NCI-H1417 (cell line): ENCODE measurements at regions not wholly inside any gene's neighbourhood (a gene's known extent, or its start where the extent isn't known, plus 50 kb on each side); places are given as distances from the start of the nearest gene placed in this dataset.

Experiments
- DNase-seq, 3 experiments: peaks; one replicate each; lab custom pipeline; 2025; lab: John Stamatoyannopoulos, UW

DNA sequence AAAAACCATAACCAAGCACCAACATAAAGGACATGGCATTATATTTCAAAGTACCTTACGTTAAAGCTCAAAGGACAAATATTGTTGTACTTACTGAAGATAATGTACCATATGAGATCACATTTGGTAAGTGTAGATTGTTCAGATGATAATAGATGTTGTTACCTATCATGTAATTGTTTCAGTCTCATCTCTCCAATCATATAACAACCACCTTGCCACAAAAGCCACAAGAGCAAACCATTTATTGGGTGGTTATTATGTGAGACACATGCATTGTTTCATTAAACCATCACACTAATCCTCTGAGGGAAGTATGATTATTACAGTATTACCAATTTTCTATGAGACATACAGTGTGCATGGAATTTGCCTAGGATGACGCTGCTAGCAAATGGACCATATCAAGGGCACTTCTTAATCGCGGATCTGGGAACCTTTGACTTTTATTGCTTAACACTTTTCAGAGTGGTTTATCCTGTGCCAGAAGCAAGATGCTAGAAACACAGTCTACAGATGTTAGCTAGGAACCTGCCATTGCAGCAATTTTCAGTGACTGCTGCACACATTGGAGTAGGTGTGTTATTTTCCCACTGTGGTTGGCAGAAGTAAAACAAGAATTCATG is 149.8 kb upstream of the AKIRIN2 start:
- DNase-seq, result peak in 1 of 3 experiments; percentile 5

DNA sequence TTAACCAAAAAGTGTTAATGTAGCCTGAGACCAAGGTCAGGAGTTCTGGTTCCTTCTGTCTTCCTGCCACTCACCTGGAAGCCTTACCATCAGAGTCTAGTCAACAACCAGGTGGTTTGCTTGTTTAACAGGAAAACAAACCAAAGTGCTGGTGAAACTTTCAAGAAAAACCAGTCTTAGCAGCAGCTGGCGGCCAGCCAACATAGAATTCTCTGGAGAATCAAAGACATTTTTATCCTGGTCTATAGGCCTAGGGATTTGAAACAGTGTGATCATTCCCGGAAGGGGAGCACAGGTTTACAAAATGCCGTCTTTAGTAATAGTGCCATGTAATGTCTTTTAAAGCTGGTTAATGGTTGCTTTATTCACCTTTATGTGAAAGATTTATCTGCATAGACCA is 146.6 kb upstream of the AKIRIN2 start:
- DNase-seq, result no peak

DNA sequence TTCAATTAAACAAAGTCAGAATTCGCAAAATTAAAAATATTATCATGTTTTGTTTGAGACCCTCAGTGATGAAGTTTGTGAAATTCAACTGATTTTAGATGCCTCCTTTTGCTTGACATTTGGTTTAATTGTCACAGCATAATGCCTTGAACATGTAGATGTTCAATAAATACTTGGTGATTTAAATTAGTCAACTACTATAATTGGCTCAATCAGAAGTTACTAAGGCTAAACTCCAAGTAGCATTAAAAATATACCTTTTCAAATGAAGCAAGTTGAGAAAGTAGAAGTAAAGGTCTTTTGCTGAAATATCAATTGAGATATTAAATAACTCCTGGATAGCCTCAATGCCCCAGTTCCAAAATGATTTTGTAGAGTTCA is 145.8 kb upstream of the AKIRIN2 start:
- no peak for DNase-seq

DNA sequence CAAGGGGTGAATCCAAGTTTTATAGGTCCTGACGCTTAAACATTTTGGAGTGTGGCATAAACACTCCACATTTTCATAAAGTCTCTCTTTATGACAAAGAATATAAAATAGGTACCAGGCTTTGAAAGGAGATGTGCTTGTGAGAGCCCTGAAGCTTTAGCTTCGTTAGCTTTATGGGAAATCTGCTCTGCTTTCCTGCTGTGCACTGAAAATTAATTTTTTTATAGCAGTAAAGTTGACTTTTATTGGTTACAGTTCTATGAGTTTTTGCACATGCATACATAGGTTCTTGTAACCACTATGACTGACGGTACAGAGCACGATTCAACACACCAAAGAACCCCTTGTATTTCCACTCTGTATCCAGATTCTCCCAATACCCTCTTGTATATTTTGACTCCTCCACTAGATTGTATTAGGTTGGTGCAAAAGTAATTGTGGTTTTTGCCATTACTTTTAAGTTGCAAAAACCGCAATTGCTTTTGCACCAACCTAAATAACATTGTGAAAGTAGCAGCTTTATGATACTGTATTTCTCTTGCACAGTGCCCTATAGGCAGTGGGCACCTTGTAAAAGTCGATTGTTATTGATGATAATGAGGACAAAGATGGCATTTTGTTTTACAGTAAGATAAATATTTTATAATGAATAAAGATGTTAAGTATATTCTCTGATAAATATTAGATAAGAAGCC is 145.2 kb upstream of the AKIRIN2 start:
- no peak for DNase-seq

DNA sequence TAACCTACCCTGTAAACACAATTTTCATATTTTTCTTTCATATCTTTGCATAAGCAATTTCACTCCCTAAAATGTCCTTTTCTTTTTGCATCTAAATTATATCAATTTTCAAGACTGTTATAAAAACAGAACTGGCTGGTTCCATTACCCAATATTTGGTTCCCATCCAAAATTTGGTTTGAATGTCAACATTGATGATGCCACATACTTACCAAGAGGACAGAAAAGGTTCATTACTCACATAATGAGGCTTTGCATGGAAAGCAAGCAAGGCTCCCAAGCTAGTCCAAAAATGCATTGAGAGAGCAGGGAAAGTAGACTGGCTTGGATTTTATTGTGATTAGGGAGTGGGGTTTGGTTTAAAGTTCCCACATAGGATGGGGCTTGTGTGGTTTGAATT is 144.4 kb upstream of the AKIRIN2 start:
- no peak for DNase-seq

DNA sequence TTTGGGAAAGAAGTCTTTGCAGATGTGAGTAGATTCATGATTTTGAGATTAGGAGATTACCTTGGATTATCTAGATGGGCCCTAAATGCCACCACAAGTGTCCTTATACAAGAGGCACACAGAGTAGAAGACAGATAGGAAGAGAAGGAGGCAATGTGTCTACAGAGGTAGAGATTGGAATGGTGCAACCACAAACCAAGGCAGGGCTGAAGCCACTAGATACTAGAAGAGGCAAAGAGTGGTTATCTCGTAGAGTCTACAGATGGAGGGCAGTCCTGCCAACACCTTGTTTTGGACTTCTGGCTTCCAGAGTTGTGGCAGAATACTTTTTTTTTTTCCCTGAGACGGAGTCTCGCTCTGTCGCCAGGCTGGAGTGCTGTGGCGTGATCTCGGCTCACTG is 138.3 kb upstream of the AKIRIN2 start:
- DNase-seq, result no peak

DNA sequence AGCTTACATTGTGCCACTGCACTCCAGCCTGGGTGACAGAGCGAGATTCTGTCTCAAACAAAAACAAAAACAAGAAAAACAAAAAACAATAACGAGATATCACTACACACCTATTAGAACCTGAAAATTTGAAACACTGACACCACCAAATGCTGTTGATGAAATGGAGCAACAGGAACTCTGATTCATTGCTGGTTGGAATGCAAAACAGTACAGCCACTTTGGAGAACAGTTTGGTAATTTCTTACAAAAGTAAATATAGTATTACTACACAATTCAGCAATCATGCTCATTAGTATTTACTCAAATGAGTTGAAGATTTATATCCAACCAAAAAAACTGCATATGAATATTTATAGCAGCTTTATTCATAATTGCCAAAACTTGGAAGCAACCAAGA is 135.8 kb upstream of the AKIRIN2 start:
- no peak for DNase-seq

DNA sequence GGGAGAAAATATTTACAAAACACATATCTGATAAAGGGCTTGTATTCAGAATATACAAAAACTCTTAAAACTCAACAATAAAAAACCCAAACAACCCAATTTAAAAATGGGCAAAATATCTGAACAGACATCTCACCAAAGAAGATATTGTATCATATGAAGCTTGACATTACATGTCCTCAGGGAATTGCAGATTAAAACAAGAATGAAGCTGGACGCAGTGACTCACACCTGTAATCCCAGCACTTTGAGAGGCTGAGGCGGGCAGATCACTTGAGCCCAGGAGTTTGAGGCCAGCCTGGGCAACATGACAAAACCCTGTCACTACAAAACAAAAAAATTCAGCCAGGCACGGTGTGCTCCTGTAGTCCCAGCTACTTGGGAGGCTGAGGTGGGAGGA is 135.4 kb upstream of the AKIRIN2 start:
- DNase-seq, result no peak

DNA sequence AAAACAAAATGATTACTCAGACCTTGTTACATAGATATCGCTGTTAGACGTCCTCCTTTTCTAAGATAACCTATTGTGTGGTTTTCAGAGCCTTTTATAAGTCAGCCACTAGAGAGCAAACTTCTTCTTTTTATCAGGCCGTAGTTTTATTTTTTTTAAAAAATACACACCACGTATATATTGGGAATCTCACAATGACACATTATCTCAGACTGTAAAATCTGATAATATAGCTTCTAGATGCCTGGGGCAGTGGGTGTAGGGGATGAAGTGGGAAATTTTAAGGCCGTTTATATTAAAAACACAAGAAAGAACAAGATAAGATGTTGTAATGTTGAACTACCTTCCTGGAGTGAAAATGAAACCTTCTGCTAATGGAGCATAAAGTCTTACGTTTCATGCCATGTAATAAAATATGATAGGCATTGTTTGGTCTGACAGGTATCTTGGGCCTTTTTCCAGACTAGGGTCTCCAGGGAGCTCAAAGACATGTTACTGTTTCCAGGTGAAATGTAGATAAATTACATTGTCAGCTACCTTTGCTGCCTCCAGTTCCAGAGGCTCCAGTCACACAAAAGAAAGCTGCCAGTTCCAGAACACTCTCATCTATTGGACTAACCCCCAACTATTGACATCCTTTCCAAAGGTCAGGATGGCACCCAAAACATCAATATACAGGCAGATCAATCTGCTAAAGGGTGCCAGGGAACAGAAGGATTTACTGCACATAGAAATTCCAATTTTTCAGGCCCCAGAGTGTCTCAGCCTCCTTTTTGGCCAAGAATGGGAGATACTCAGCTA is 130.2 kb upstream of the AKIRIN2 start:
- DNase-seq, result peak; percentile 49 to 80 (median 72)

DNA sequence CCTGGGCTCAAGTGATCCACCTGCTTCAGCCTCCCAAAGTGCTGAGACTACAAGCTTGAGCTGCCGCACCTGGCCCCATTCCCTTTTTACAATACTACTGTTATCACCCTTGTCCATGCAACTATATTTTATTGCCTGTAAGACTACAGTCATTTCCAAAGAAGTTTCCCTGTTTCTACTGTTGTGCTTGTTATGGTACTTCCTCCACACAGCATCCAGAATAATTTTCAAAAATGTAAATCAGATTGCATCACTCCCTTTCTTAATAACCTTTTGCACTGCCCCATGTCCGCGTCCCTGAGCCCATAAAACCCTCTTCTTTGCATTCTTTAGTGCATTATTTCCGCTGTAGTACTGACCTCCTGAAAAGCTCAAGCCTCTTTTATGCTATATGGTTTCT is 128.9 kb upstream of the AKIRIN2 start:
- no peak for DNase-seq

DNA sequence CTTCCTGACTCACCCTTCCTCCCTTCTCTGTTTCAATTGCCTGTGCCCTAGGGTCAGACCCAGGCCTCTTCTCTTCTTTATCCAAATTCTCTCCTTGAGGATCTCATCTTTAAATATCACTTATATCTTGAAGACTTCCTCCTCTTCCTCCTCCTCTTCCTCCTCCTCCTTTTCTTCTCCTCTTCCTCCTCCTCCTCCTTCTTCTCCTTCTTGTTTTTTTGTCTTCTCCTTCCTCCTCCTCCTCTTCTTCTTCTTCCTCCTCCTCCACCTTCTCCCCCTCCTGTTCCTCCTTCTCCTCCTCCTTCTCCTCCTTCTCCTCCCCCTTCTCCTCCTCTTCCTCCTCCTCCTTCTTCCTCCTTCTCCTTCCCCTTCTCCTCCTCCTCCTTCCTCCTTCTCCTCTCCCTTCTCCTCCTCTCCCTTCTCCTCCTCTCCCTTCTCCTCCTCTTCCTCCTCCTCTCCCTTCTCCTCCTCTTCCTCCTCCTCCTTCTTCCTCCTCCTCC is 127.6 kb upstream of the AKIRIN2 start:
- DNase-seq, result no peak

DNA sequence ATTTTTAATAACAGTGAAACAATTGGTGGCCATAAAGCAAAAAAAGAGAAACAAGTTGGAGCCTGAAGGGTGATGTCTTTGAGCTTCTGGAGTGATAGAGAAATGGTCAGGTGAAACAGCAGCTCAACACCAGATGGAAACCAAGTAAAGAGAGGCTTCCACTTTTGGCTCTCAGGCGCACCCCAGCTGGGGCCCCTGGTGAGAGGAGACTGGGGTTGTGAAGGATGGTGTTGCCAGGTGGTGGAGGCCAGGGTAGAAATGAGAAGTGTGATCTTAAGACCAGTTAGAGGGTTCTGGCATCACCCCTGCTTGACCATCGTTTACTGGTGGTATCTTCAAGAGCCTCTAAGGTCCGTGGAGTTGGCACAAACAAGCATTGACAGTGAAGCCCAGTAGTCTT is 126.0 kb upstream of the AKIRIN2 start:
- DNase-seq, result no peak

DNA sequence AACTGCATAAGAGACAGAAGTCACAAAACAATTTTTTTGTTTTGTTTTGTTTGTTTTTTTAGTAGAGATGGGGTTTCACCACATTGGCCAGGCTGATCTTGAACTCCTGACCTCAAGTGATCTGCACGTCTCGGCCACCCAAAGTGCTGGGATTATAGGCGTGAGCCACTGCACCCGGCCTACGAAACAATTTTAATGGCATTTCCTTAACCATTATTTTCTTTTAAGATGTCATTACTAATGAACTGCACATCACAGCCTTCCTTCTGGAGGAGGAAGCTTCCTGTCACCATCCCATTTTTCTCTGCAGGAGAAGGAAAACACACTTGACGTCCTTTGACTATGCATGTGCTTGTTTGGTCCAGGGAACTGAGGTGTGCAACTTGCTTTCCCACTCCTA is 125.3 kb upstream of the AKIRIN2 start:
- no peak for DNase-seq

DNA sequence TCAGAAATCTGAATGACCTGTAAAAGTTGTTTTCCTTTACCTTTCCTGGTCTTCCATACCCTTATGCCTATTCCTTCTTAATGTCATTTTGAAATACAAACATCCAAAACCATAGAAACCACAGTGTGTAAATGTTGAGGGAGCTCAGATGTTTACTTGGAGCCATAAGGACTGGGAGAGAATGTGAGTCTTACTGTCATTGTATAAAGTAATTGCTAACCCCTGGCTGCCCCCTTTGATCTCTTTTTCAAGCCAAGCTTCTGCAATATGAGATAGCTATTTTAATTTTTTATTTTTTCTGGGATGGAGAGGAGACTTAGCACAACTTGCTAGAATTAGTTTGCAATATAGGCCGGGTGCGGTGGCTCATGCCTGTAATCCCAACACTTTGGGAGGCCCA is 124.4 kb upstream of the AKIRIN2 start:
- DNase-seq, result no peak

DNA sequence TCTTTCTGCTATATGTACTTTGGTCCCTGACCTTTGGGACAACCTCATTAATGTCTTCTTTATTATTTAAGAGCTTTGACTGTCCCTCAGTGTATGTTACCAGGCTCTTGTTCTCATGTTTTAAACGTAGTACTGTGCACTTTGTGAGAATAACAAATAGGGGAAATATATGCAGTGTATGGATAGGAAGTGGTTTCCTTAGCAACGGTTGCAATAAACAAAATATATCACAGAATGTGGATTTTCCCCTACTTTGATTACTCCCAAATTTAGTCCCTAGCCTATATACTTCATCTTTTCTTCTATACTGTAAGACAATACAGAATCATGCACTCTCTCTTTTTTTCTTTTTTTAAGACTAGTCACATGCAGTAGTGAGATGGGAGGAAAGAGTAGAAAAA is 123.8 kb upstream of the AKIRIN2 start:
- no peak for DNase-seq

DNA sequence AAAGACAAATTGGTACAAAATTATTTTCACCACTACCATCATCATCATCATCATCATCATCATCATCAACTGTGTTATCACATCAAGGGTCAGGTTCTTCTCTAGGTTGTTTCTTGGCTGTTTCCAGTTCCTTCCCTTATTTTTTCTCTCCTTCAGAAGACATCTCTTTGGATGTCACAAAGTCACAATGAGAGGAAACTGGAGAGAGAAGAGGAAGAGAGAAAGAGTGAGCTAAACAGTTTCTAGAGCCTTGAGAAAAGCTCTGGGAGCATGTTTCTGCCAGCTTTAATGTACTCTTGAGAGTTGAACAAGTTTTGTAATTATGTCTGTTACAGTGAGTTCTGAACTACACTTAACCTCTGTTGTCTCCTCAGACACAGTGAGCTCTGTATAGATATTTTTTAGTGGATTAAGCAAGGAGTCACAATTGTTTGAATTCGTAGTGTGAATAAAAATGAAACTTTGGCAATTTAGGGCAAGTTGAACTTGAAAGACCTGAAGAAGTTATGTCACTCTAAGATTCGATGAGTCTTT is 123.0 kb upstream of the AKIRIN2 start:
- DNase-seq, result no peak

DNA sequence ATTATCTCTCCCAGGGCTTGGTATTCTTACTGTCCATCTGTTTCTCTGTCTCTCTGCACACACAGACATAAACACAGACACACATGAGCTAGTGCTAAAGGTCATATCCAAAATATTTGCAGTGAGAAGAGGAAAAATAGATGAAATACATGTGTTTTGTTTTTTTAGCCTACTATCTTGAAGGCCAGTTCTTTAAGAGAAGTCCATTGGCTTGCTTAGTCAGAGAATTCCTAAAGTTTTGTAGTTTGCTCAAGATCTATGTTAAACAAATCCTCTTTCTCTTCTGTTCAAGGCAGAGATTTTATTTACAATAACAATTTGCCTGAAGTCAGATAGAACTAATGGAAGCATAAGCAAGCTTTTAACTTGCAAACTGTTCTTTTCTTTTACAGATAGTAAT is 120.0 kb upstream of the AKIRIN2 start:
- no peak for DNase-seq

DNA sequence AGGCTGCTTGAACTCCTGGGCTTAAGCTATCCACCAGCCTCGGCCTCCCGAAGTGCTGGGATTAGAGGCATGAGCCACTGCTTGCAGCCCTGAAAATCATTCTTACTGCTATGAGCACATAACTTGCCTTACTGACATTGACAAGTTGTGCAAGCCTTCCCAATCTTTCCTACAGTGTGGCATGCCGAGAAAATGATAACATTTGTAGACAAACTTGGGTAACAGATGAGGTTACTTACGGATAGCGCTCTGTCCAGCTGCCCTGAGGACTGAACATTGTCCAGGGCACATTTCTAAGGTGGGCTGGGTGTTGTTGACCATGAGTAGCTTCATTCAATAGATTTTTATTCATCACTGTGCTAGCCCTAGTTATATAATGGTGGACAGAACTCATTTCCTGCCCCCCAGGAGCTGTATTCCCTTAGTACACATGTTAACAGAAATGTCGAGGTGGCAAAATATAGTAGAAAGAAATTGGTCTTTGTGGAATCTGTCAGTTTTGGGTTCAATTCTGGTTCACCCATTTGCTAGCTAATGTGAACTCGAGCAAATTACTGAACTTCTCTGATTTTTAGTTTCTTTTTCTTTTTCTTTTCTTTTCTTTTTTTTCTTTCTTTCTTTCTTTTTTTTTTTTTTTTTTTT is 118.4 kb upstream of the AKIRIN2 start:
- DNase-seq, result no peak

DNA sequence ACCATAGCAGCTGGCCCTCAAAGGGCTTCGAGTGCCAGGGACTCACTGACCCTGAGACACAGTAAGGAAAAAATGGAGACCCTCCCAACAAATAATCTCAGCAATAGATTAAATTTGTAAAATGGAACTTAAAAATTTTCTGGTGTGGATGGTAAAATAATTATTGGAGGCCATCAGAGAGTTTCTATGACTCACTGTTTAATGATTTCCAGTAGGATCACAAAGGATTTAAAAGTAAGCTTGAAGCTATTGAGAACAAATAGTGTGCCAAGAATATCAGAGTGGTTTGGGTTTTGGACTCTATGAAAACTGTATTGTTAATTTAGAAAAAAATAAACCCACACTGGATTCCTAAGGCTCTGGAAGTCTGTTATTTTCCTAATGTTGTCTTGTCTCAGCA is 115.2 kb upstream of the AKIRIN2 start:
- no peak for DNase-seq

DNA sequence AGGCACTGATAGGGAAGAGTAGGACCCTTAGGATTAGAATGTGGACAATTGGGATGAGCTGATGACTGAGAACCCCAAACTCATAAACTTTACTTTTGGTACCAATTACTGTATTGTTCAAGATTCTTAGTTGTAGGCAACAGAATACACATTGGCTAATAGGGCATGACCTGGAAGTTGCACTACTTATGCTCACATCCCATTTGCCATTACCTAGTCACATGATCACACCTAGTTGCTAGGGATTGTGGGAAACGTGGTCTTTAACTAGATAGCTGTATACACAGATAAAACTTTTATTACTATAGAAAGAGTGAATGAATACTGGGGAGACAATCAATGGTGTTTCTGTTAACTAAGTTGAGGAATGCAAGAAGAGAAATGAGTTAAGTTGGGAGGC is 113.4 kb upstream of the AKIRIN2 start:
- no peak for DNase-seq

DNA sequence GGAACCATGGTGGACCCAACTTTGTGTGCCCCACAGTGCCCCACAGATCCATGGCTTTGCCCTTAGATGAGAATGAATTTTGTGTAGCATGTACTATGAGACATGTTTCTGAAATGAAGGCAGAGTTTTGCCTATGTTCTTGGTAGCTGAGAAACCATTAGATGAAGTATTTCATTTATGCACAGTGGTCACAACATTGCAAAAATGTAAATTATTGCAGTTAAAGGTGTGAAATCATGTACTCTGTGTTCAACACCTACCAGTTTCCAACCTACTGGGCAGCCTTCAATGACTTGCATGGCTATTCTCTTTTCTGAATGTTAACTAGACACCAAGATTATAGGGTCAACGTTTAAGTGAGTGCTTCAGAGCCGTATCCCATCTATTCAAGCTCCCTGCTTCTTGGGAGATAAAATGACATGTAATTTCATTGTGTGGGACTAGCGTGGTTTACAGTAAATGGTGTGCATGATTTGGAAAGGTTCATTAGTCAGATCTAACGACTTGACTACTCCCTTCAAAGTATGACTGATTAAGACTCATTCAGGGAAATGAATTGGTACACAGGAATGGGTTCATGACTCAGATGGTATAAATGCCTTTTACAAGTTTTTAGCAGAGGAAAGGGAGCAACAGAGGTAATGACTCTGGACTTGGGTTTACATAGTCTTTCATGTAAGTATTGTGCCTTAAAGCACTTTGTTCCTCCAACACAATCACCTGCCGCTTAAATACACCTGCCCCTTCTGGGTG is 106.1 kb upstream of the AKIRIN2 start:
- DNase-seq, result peak in 2 of 3 experiments; percentile 6 to 57

DNA sequence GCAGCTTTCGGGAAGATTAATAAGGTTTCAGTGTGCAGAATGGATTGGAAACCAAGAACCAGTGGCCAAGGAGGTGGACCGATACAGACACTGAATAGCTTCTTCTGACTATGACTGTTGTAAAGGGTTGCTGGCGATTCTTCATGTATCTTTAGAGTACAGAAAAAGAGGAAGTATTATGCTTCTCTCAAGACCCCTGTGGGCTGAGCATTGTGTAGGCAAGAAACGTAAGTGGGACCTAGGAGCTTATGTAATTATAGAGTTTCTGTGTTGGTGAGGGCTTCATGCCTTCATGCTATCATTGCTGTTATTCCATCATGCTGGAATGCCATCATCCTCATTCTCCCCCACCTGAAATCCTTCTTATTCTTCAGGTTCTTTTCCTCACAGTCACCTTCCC is 105.4 kb upstream of the AKIRIN2 start:
- DNase-seq, result no peak
